ENCODE measurements at regions not wholly inside any gene's neighbourhood (a gene's known extent, or its start where the extent isn't known, plus 50 kb on each side); places are given as distances from the start of the nearest gene placed in this dataset.
"Not testable (repeated sequence)": the region's sequence is repeated elsewhere in the genome, so short reads cannot be mapped to it uniquely, and the experiment has no call there.

DNA sequence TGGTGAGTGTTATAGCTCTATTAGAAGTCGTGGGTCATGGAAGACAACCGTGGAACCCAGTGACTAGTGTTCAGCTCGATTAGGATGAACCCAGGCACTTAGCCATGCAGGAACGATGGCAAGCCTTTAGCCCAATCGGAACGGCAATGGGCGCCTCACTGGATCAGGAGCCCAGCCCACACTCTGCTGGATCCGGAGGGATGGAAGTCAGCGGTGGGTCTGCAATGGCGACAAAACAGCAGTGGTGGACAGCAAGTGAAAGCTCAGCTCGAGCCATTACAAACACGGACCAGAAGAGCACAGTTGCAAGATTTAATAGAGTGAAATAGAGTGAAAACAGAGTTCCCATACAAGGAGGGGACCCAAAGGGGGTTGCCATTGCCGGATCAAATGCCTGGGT, 558.5 kb upstream of the CYLC2 start:
- intact Hi-C loops (cut with DNase I); ATAC-seq; DNase-seq: not testable (repeated sequence)

DNA sequence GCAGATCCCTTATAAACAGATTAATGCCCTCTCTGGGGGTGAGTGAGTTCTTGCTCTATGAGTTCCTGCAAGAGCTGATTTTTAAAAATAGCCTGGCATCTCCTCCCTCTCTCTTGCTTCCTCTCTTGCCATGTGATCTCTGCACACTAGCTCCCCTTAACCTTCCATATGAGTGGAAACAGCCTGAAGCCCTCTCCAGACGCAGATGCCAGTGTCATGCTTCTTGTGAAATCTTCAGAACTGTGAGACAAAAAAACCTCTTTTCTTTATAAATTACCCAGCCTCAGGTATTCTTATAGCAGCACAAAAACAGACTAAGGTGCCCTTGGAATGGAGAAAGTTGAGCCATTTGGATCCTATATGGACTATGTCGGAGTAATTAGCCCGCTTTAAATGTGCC, 559.7 kb upstream of the CYLC2 start:
- intact Hi-C loops (cut with DNase I) = no loop called here
- DNase-seq = no peak

DNA sequence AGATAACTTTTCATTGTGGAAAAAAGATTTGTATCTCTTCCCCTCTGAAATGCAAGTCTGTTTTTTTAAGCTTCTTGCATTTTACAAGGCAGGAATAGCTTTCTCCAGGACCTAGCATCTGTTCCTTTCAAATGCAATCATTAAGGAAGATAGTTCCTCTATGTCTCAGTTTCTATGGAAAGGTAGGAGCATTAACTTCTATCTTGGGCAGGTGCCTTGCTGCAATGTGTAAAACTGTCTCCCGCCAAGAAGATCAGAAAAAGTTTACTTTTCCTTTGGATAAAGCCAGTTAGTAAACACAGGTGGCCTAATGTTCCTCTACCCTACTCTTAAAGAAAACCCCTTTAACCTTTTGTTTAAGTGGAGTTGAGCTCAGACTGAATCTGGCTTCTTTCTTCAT, 560.6 kb upstream of the CYLC2 start:
- no peak for ATAC-seq

More for the DNA sequence above, 559.7 kb upstream of the CYLC2 start:
- ATAC-seq = no peak

DNA sequence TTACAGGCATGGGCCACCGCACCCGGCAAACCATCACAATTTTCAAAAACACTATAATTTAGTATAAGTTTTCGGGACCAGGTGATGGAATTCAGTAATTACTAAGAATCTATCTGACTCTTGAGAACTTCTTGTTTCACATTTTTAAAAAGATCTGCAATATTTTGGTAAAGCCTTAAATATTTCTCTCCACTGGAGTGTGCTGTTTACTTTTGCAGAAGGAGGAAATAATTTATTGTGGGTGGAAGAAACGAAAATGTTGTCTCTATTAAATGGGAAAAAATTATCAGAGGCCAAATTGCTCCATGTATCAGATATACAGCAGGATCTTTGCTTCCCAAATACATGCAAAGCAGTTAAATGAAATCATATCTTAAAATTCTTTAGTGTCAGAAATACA, 566.8 kb upstream of the CYLC2 start:
- DNase-seq (no peak), ATAC-seq (no peak)
- intact Hi-C loops (cut with DNase I) = no loop called here

More for the DNA sequence above, 560.6 kb upstream of the CYLC2 start:
- intact Hi-C loops (cut with DNase I) = no loop called here
- no peak for DNase-seq

DNA sequence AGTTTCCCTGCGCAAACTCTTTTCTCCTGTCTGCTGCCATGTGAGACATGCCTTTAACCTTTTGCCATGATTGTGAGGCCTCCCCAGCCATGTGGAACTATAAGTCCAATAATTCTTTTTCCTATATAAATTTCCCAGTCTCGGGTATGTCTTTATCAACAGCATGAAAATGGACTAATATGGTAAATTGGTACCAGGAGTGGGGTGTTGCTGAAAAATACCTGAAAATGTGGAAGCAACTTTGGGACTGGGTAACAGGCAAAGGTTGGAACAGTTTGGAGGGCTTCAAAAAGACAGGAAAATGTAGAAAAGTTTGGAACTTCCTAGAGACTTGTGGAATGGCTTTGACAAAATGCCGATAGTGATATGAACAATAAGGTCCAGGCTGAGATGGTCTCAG, 578.9 kb upstream of the CYLC2 start:
- intact Hi-C loops (cut with DNase I); DNase-seq; ATAC-seq: not testable (repeated sequence)

DNA sequence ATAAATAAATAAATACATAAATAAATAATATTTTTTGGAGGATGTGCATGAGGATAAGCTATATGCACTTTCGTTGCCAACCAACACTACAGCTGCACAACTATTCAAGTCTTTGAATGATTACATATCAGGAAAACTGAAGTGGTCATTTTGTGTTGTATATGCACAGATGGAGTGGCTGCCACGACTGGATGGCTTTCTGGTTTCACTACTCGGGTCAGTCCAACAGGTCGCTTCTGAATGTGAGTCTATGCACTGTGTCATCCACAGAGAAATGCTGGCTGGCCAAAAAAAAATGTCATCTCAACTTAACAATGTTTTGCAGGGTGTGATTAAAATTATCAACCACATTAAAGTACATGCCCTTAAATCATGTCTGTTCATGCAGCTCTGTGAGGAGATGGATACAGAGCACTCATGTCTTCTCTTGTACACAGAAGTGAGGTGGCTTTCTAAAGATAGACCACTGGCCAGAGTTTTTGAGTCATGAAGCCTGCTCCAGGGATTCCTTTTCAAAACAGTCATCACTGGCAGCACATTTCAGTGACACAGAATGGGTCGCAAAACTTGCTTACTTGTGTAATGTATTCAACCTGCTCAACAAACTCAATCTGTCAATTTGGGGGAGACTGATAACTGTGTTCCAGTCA, 589.8 kb upstream of the CYLC2 start:
- ATAC-seq (no peak), DNase-seq (no peak)
- intact Hi-C loops (cut with DNase I) = no loop called here

DNA sequence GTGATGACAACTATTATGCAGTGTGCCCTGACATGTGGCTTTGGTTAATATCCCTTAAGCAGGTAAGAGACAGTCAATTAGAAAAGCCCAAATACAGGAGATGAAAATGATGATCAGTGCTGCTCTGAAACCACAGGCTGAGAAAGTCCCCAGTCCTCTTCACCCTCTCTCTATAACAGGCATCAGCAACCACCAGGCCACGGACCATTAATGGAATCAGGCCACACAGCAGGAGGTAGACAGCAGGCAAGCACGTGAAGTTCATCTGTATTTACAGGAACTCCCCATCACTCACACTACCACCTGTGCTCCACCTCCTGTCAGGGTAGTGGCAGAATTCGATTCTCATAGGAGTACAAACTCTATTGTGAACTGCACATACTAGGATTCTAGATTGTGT, 591.6 kb upstream of the CYLC2 start:
- no peak for ATAC-seq
- intact Hi-C loops (cut with DNase I) = no loop called here
- no peak for DNase-seq

DNA sequence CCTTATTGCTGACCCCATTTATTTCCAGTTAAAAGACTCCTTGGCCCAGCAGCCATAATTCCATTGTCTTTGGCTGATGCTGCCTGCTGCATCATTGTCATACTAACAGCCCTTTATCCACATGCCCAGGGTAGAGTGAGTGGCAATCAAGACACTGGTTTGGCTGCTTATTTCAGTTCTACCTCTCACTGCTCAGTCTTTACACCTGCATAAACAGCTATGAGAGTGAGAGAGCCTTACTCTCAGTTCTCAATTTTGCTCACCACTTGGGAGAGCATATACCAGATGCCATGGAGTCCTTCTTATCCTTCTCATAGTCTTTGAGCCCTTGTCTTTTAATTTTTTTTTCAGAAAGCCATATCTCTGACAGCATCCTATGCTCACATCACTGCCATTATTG, 596.9 kb upstream of the CYLC2 start:
- DNase-seq = no peak
- no peak for ATAC-seq
- intact Hi-C loops (cut with DNase I) = no loop called here

DNA sequence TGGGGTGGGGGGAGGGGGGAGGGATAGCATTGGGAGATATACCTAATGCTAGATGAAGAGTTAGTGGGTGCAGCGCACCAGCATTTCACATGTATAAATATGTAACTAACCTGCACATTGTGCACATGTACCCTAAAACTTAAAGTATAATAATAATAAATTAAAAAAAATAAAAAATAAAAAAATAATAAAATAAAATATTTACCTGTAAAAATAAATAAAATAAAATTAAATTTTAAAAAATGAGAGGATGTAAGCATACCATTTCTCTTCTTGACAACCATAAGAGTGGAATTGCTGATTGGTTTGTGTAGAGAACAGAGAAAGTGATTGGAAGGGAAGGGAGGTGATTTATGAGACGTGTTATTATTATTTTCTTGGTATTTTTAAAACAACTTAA, 609.5 kb upstream of the CYLC2 start:
- DNase-seq; intact Hi-C loops (cut with DNase I); ATAC-seq: not testable (repeated sequence)

DNA sequence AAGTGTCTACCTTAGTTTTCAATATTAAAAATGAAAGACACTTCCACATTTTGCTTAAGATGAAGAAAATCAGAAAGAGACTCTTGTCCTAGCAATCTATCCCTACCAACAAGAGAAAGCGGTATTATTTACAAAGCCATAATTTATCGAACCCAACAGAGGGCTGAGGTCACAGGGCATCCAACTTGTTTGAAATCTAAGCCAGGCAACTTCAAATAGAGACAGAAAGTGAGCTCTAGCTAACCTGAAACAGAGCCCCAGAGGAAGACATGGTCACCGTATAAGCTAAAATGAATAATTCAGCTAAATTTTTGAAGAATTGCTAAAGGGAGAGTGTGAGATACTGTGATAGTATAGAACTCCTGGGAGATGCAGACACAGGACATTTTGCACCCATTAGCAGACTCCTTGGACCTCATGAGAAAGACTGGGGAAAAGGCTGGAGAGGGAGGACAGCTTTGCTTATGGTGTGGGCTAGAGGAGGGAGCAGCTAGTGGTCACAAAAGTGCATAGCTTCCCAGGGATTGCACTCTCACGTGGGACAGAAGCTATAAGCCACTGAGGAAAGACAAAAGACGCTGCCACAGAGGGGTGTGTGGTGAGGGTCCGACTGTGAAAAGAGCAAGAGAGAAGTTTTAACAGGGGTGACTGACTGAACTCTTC, 624.2 kb upstream of the GRIN3A start:
- ATAC-seq = no peak
- intact Hi-C loops (cut with DNase I) = no loop called here

DNA sequence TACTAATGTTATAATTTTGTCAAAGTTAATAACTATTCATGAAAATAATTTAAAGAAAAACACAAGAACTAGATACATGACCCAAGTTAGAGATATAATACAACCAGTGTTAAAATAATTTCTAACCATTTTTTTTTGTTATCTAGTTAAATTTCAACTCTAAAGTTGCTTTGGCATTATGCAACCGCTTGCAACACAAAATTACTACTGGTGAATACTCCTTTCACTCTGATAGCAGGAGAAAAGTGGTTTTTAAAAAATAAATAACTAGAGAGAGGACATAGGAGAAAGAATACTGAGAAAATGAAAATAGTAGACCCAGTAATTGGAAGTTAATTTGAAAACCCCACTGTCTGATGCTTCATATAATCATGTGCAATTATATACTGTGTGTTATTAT, 622.4 kb upstream of the GRIN3A start:
- intact Hi-C loops (cut with DNase I) = no loop called here
- ATAC-seq (no peak), DNase-seq (no peak)

More for the DNA sequence above, 624.2 kb upstream of the GRIN3A start:
- DNase-seq = no peak

DNA sequence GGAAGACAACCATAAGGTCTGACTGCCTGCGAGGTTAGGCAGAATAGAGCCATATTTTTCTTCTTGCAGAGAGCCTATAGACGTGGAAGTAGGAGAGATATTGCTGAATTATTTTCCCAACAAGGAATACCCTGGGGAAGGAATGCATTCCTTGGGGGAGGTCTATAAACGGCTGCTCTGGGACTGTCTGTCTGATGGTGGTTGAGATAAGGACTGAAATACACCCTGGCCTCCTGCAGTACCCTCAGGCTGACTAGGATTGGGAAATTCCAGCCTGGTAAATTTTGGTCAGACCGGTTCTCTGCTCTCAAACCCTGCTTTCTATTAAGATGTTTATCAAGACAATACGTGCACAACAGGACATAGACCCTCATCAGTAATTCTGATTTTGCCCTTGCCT, 617.5 kb upstream of the GRIN3A start:
- intact Hi-C loops (cut with DNase I) = no loop called here
- no peak for ATAC-seq

DNA sequence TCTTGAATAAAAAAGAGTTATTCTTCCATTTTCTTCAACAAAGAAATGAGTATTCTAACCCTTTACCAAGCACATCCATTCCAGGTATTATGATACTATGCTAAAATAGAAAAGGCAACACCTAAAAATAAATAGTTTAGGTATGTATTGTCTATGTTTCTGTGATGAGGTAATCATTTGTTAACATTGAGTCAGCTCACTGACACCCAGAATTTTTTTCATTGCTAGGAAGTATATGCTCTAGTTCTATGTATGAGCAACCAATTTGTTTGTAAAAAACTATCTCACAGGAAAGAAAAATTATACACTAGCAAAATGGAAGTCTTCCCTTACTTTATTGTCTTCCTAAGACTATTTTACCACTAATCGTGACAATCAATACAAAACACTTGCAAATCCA, 615.6 kb upstream of the GRIN3A start:
- DNase-seq = no peak
- intact Hi-C loops (cut with DNase I) = no loop called here
- no peak for ATAC-seq

More for the DNA sequence above, 617.5 kb upstream of the GRIN3A start:
- DNase-seq = no peak

DNA sequence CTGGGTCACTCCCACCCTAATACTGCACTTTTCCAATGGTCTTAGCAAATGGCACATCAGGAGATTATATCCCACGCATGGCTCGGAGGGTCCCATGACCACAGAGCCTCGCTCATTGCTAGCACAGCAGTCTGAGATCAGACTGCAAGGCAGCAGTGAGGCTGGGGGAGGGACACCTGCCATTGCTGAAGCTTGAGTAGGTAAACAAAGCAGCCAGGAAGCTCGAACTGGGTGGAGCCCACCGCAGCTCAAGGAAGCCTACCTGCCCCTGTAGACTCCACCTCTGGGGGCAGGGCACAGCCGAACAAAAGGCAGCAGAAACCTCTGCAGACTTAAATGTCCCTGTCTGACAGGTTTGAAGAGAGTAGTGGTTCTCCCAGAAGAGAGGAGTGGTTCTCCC, 599.0 kb upstream of the GRIN3A start:
- intact Hi-C loops (cut with DNase I); ATAC-seq; DNase-seq: not testable (repeated sequence)

DNA sequence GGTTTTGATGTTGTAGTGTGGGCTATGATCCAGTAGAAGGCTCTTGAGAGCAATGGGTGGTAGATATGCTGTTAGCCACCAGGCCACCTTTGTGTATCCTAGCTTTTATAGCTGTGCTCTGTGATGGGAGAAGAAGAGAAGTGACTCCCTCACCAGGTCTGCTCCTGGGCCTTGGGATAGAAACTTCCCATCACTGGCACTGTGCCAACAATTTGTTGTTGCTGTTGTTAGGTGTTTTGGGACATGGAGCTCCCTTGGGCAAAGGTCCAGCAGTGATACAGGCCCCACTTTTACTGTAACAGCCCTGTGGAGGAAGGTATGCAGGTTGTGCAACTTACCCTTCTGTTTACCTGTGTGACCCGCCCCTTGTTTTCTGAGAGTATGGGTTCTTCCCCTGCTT, 570.9 kb upstream of the GRIN3A start:
- DNase-seq (no peak), ATAC-seq (no peak)
- intact Hi-C loops (cut with DNase I) = no loop called here

DNA sequence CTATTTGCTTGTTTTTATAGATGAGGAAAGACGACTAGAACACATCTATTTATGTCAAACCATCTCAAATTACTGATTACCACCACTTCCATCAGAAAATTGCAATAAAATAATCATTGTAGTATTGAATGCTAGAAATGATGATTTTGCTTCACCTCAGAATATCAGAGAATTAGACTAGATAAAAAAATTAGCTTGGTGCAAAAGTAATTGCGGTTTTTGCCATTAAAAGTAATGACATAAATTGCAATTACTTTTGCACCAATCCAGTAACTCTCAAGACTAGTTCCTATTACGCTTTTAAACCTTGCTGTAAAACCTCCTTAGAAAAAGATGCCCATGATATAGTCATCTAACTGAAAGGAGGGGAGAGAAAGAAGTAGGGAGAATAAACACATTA, 556.7 kb upstream of the GRIN3A start:
- no peak for DNase-seq
- ATAC-seq = no peak
- intact Hi-C loops (cut with DNase I) = no loop called here

DNA sequence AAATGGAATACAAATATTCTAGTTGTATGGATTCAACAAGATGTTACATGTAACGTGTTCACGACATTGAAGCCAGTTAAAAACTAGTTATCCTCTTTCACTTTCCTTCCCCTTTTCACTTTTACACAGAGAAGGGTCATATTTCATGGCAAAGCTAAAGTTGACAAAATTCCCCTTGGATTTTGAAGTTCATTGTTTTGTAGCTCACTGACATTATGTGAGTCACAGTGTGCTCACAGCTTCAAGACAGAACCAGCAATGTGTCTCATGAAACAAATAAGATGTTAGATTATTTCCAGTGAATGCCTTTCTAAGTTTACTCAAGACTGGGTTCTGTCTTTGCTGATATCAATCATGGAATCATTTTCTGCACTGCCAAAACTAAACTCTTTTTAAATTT, 535.5 kb upstream of the GRIN3A start:
- no peak for ATAC-seq
- intact Hi-C loops (cut with DNase I) = no loop called here
- DNase-seq = no peak

DNA sequence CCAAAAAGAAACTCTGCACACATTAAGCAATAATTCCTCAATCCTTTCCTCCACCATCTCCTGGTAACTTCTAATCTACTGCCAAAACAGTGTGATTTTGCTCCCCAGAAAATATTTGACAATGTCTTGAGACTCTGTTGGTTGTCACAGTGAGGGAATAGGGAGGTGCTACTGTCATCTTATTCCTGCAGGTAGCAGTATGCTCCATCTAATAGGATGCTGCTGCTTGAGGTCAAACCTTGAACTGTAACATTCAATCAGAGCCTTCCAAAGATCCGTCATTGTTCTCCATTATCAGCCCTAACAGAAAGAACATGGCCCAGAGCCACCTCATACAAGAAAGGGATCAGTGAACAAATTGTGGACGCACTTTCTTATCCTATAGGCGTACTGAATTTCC, 514.7 kb upstream of the GRIN3A start:
- no peak for ATAC-seq
- intact Hi-C loops (cut with DNase I) = no loop called here
- DNase-seq = no peak

DNA sequence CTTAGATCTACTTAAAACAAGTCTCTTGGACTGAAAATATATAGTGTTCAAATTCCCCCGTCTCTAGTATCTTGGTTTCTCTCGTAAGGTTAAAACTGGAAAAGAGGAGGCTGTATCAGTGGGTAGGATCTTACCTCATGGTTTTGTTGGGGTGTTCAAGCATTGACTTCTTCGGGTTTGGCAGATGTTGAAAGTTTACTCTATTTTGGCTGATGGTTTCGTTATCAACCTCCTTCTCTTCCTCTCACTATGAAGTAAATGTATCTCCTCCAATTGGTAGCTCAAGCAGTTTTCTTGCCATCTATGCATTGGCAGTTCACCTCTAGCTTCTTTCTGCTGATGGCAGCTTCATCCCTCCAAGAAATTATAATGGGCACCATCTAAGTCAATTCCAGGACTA, 506.5 kb upstream of the GRIN3A start:
- intact Hi-C loops (cut with DNase I) = no loop called here
- DNase-seq = no peak
- no peak for ATAC-seq

DNA sequence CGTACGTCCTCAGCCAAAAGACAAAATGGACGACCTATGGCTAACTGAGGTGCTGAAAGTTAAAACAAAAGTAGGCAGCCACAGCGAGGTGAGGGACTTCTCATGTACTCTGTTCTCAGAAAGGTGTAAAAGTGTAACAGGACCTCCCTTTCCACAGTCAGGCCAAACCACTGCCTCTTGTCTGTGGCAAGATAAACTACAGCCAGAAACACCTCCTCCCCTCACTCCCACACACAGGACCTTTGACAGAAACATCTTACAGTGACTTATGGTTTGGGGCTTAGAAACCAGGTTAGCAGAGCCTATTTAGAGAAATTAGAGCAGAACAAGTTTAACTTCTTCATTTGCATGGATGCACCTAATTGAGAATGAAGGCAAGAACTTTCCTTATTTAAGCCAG, 499.1 kb upstream of the GRIN3A start:
- no peak for ATAC-seq
- DNase-seq = no peak
- intact Hi-C loops (cut with DNase I) = no loop called here

DNA sequence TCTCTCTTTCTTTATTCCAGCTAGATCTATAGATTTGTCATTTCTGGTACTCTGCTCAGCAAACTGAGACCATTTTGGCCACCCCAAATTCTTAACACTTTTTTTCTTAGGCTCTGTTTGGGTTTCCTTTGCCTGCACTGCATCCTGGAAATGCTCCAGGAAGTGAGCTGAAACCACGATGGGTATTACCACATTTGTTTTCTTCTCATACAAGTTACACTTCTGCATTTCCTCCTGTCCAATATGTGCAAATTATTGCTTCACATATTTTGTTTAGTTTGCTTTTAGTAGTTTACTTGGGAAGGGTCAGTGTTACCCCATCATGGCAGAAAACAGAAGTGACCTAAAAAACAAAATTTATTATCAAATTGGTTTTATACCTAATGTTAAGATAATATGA, 498.6 kb upstream of the GRIN3A start:
- DNase-seq = no peak

More for the DNA sequence above, 498.6 kb upstream of the GRIN3A start:
- no peak for ATAC-seq
- intact Hi-C loops (cut with DNase I) = no loop called here
